AG10803 (cell line): ENCODE measurements at regions not wholly inside any gene's neighbourhood (a gene's known extent, or its start where the extent isn't known, plus 50 kb on each side); places are given as distances from the start of the nearest gene placed in this dataset.
A peak's percentile ranks its signal among the peaks of the same experiment; 100 is the strongest.

ENCODE experiments used
- DNase-seq: peaks from one replicate; pipeline ENCODE4 v3.0.0; 2010; ENCODE audit warnings: low read depth
- H3K4me3 ChIP-seq: 2 replicates; pipeline ENCODE4 v1.5.1; 2011; ENCODE audit warnings: mild to moderate bottlenecking, low read length, control low read depth
- CTCF ChIP-seq: conservative IDR thresholded peaks from 2 replicates; pipeline ENCODE4 v1.5.1; 2011; ENCODE audit warnings: mild to moderate bottlenecking, low read length, control low read depth, inconsistent platforms

GRCh38 chr7:142401951-142402350, 144.1 kb upstream of the PRSS58 start:
- no peak for DNase-seq
- no peak overlapping the region for H3K4me3 ChIP-seq
- no peak for TF ChIP-seq CTCF

GRCh38 chr7:142400042-142400533, 142.2 kb upstream of the PRSS58 start:
- no peak for DNase-seq

GRCh38 chr7:142391191-142391992, 133.5 kb upstream of the PRSS58 start:
- H3K4me3 ChIP-seq = no peak overlapping the region
- TF ChIP-seq CTCF = peak; percentile 48
- DNase-seq = no peak

More at GRCh38 chr7:142400042-142400533, 142.2 kb upstream of the PRSS58 start:
- no peak for TF ChIP-seq CTCF
- H3K4me3 ChIP-seq = no peak overlapping the region

GRCh38 chr7:142389544-142389943, 131.7 kb upstream of the PRSS58 start:
- no peak for DNase-seq

GRCh38 chr7:142385491-142386340, 127.9 kb upstream of the PRSS58 start:
- no peak overlapping the region for H3K4me3 ChIP-seq
- peak; percentile 88 for TF ChIP-seq CTCF
- peak; percentile 75 for DNase-seq

More at GRCh38 chr7:142389544-142389943, 131.7 kb upstream of the PRSS58 start:
- no peak for TF ChIP-seq CTCF
- no peak overlapping the region for H3K4me3 ChIP-seq

- no peak for TF ChIP-seq CTCF
- peak; percentile 85 for DNase-seq
- H3K4me3 ChIP-seq = no peak overlapping the region
These were observed 126.7 kb upstream of the PRSS58 start for GRCh38 chr7:142384493-142384922.
